ENCODE measurements at regions not wholly inside any gene's neighbourhood (a gene's known extent, or its start where the extent isn't known, plus 50 kb on each side); places are given as distances from the start of the nearest gene placed in this dataset.

DNA sequence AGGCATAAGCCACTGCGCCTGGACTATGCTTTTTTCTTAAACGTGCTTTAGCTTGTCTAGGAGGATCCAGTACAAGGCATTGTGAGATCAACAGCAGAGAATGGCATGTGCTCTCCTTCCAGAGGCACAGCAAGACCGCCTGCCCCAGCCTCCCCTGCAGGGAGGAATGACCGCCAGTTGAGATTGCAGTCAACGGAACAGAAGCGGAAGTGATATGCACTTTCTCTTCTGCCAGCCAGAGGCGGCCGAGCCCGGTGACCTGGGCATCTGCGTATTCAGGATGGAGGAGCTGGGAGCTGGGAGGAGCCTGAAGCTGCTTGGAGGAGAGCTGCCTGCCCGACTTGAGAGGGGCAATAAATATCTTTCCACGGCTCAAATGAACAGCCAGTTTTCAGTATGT lies 243.0 kb downstream of the CTTN start:
- DNase-seq (ENCODE audit: low read depth in 4 of 4, low spot score in 3 of 4), result no peak

- DNase-seq (ENCODE audit: low read depth in 4 of 4, low spot score in 3 of 4), result no peak
Measured at GRCh38 chr11:70642266-70642665, 243.9 kb downstream of the CTTN start.

DNA sequence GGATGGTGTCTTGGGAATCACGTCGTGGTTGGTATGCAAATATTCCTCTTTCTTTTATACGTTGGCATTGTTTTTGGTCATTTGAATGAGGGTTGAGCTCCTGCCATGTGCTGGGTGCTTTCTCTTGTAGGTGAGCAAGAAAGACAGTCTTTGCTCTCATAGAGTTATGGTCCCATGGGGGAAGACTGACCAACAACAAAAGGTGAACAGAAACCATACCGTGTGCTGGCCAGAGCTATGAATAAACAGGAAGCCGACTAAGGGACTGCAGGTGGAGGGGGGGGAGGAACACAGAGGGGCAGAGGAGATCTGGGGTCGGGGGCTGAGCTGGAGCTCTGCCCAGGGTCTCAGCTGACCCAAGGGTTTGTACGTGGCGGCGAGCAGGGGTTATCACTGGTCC lies 245.3 kb downstream of the CTTN start:
- DNase-seq (ENCODE audit: low read depth in 4 of 4, low spot score in 3 of 4), result no peak

DNA sequence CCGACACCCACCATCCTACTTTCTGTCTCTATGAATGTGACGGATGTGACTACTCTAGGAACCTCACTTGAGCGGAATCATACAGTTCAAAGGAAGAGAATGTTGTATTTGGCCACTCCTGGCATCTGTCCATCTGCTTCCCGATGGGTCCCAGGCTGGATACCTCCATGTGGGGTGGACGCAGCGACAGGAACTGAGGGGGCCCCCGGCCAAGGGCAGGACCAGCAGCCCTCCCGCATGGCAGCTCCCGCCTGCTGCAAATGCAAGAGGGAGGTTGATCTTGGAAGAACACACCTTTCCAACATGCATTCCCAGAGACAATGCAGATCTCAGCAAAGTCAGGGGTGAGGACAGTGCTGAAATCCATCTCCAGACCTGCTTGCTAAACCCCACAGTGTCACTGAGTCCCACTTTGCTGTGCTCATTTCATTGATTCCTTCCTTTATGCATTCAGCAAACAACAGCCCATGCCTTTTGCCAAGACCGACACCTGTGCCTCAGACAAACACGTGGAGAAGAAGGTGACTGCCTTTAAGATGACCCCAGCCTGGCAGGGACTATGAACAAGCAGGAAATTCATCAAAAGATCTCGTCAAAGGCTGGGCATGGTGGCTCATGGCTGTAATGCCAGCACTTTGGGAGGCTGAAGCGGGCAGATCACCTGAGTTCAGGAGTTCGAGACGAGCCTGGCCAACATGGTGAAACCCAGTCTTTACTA lies 246.2 kb downstream of the CTTN start:
- no peak for DNase-seq (ENCODE audit: low read depth in 4 of 4, low spot score in 3 of 4)

DNA sequence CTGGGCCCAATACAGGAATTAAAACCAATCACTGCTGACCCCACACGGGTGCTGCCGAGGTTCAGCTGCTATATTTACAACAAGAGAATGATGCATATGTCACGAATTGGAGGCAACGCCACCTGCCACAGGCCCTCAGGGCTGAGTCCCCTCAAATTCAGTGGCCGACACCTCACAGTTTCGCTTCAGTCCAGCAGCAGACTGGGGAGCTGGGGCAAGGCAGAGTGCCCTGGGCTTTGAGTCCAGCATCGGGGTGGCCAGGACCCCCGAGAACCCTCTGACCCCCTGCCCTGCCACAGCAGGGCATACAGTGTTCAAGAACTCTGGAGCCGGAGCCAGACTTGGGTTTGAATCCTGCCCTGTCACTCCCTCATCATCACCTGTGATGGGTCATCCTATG lies 247.2 kb downstream of the CTTN start:
- DNase-seq (ENCODE audit: low read depth in 4 of 4, low spot score in 3 of 4), result no peak

- DNase-seq (ENCODE audit: low read depth in 4 of 4, low spot score in 3 of 4), result no peak
Measured at GRCh38 chr11:70646272-70647049, 248.1 kb downstream of the CTTN start.

DNA sequence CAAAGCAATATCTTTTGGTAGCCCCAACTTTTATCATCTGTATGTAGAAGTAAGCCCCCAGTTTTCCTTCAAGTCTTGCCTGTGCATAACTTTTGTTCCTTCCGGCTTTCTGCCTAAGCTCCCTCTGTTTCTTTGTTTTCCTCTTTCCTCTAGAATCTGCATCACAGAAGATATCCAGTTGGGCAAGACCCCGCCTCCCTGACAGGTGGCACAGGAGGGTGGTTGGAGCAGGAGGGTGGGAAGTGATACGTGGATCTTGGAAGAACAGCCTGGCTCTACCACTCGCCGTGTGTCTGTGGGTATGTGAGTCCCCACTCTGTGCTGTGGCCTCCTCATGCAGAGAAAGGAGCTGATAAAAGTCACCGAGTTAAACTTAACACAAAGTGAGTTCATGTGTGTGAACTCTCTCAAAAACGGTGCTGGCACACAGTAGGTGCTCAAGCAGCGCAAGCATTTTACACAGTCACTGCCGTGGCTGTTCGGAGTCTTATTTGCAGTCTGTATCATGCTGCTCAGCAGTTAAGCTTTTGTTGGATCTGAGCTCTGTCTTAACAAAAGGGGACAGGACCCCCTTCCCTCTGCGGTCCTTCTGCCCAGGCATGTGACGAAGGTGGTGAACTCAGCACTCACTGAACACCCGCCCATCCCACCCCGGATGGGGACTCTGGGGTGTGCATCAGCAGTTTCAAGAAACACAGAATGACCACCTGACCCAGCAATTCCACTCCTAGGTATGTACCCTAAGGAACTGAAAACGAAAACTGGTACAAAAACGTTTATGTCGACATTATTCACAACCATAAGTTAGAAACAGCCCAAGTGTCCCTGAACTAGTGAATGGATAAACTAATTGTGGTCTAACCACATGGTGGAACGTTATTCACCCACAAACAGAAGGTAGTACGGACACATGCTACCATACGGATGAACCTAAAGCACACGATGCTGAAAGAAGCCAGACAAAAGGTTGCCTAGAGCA lies 249.1 kb downstream of the CTTN start:
- no peak for DNase-seq (ENCODE audit: low read depth in 4 of 4, low spot score in 3 of 4)

GRCh38 chr11:70650075-70650909 lies 252.0 kb downstream of the CTTN start:
- DNase-seq (ENCODE audit: low read depth in 4 of 4, low spot score in 3 of 4), result peak; percentile 64 to 83 (median 80)

GRCh38 chr11:70651031-70651430 lies 252.7 kb downstream of the CTTN start:
- DNase-seq (ENCODE audit: low read depth in 4 of 4, low spot score in 3 of 4), result no peak

DNA sequence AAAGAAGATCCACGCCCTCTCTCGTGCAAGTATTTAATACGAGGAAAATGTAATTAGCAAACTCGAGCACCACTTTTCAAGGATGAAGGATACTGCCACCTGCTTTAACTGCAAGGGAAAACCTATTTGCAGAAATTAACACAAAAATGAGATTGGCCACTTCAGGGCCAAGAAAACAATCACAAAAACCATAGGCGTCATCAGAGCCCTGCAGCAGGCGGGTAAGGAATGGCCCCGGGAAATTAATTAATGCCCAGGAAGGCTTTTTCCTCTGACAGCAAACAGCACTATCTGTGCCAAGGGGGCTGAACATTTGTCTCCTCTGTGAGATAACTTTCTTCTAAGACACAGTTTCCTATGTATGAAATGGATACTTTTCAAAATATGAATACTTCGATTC lies 255.7 kb downstream of the CTTN start:
- DNase-seq (ENCODE audit: low read depth in 4 of 4, low spot score in 3 of 4), result no peak

DNA sequence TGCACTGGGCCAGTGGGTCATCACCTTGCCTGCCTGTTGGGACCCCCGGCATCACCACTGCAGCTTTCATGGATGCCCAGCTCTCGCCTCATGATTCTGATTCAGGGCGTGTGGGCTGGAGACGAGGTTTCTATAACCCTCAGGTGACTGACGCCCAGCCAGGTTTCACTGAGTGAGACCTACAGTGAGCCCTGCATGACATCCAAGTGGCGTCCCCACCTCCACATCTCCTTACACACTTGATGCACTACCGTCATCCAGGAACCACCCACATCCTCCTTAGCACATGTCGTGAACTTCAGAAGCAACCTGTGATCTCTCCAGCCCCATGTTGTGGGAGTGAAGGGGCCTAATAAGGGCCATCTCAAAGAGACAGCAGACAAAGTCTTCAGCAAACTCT lies 257.5 kb downstream of the CTTN start:
- DNase-seq (ENCODE audit: low read depth in 4 of 4, low spot score in 3 of 4), result no peak

- DNase-seq (ENCODE audit: low read depth in 4 of 4, low spot score in 3 of 4), result no peak
Measured at GRCh38 chr11:70656252-70656651, 257.9 kb downstream of the CTTN start.

DNA sequence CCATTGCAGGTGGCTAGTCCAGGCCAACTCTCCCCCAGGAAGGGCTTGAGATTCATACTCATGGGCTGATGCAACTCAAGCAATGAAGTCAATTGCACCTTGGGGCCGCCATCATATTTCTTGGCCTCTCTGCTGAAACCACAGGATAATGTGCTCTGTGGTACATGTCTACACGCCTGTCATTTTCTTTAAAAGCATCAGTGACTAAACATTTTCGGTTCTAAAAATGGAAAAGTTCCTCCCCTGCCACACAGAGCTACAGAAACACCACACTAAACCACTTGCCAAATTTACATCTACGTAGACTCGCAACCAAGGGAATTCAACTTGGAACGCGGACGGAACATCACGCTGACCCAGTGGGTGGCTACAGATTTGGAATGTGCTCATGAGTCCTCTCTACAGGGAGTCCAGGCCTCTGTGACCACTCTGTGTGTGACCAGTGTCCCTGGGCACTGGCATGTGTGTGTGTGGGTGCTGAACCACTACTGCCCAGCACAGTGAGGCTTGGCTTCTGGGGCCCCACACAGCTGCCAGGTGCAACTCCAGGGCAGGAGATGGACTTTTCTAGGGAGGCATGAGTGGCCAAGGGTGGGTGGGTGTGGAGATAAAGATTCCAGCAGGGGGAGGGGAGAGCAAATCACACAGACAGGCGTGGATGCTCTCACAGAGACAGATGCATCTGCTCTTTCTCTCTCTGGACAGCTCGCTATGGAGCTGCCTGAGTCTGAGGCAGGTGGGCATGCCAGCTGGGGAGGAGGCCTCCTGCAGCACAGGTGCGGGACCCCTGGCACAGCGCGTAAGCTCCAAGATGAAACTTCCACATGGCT lies 261.9 kb downstream of the CTTN start:
- no peak for DNase-seq (ENCODE audit: low read depth in 4 of 4, low spot score in 3 of 4)

- no peak for DNase-seq (ENCODE audit: low read depth in 4 of 4, low spot score in 3 of 4)
Measured at GRCh38 chr11:70660889-70661197, 262.5 kb downstream of the CTTN start.

DNA sequence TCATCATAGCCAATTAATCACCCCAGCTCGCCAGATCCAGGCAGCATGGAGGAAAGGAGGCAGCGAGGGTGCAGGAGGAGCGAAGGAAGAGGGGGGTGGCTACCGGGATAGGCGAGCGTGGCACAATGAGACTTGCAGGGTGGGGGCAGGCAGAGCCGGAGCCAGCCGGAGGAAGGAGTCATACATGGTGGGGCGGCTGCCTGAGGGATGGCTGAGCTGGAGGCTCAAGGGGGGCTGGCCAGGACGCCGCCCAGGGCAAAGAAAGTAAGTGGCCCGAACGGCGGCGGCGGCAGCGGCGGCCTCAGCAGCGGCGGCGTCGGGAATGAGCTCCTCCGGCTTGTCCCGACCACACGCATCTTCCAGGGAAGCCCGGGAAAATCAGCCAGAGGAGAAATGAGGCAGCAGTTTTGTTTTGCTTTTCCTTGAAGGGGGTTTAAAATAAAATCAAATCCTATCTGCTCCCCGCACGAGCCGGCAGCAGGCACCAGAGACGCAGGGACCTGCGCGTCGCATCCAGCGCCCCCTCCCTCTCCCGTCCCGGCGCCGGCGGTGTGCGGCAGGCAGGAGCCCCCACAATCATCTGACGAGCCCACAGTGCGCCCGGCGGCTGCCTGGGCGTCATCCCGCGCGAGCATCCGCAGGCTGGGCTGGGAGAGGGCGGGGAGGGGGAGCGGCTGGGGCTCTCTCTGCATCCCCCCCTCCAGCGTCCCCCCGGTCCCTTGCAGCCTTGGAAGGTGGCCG lies 263.6 kb downstream of the CTTN start:
- DNase-seq (ENCODE audit: low read depth in 4 of 4, low spot score in 3 of 4), result no peak

- DNase-seq (ENCODE audit: low read depth in 4 of 4, low spot score in 3 of 4), result no peak
Measured at GRCh38 chr11:70662691-70663098, 264.4 kb downstream of the CTTN start.

DNA sequence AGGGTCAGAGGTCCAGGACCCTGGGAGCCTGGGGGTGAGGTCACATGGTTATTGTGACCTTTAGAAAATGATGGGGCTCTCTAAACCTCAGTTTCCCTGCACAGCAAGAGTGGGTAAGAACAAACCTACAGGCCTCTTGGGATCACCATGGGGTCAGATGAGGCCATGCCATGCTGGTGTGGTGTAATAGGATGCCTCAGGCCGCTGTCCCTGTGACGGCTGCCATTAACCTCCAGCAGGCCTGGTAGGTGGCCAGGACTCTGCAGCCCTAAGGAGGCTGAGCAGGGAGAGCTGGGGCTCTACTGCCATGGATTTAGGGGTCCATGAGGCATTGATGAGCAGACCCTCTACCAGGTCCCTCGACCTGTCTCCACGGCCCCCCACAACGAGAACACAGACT lies 265.5 kb downstream of the CTTN start:
- DNase-seq (ENCODE audit: low read depth in 4 of 4, low spot score in 3 of 4), result no peak

- DNase-seq (ENCODE audit: low read depth in 4 of 4, low spot score in 3 of 4), result no peak
Measured at GRCh38 chr11:70666311-70666710, 268.0 kb downstream of the CTTN start.

DNA sequence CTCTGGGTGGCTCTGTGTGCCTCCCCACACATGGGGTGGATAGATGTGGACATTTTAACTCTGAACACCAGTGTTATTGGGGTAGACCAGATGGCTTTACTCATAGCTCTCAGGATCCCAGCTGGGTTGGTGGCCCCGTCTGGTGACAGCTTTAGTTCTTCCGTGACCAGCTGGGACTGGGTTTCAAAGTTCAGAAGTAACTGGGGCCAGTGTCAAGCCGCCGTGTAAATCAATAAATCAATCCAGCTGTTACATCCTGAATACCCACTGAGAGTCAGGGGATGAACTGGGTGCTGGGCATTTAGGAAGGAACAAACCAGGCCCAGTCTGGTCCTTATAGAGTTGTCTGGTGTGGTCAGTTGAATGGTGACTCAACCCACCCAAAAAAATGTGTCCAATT lies 269.4 kb downstream of the CTTN start:
- no peak for DNase-seq (ENCODE audit: low read depth in 4 of 4, low spot score in 3 of 4)

Measured in left renal pelvis (tissue), 4 donors.